ENCODE measurements at regions not wholly inside any gene's neighbourhood (a gene's known extent, or its start where the extent isn't known, plus 50 kb on each side); places are given as distances from the start of the nearest gene placed in this dataset.

DNA sequence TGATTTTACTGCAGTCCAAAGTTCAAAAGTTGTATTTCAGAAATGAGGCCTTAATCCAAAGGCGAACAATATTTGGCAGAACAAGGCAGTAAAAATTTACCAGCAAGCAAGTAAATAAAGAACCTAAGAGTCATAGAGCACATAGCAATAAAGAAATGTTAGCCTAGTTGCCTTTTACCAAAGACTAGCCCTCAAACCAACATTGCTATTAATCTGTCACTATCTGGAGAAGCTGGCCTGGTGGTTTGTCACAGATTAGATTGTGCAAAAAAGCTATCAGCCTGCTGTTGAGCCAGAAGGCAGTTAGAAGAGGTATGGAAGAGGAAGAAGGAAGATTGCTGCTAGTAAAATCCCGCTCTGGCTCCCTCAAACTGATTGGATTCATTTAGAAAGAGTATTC, 304.7 kb upstream of the KLF4 start:
- Mint-ChIP-seq H3K4me1 (no peaks in the 10 kb centered on the region), H3K27ac (ENCODE audit: unreplicated experiment) (no peak overlapping the region), H3K36me3 (ENCODE audit: low read depth) (no peaks in the 10 kb centered on the region), H3K27me3 (ENCODE audit: low read depth) (no peaks in the 10 kb centered on the region), H3K4me3 (no peak overlapping the region), H3K9me3 (peaks cover 2% of the 10 kb centered on the region)
- TF ChIP-seq, protein P1, sequence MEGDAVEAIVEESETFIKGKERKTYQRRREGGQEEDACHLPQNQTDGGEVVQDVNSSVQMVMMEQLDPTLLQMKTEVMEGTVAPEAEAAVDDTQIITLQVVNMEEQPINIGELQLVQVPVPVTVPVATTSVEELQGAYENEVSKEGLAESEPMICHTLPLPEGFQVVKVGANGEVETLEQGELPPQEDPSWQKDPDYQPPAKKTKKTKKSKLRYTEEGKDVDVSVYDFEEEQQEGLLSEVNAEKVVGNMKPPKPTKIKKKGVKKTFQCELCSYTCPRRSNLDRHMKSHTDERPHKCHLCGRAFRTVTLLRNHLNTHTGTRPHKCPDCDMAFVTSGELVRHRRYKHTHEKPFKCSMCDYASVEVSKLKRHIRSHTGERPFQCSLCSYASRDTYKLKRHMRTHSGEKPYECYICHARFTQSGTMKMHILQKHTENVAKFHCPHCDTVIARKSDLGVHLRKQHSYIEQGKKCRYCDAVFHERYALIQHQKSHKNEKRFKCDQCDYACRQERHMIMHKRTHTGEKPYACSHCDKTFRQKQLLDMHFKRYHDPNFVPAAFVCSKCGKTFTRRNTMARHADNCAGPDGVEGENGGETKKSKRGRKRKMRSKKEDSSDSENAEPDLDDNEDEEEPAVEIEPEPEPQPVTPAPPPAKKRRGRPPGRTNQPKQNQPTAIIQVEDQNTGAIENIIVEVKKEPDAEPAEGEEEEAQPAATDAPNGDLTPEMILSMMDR (conservative IDR thresholded peaks at IDR 0.05): no peak
- DNase-seq (ENCODE audit: low read depth, low spot score): no peak

DNA sequence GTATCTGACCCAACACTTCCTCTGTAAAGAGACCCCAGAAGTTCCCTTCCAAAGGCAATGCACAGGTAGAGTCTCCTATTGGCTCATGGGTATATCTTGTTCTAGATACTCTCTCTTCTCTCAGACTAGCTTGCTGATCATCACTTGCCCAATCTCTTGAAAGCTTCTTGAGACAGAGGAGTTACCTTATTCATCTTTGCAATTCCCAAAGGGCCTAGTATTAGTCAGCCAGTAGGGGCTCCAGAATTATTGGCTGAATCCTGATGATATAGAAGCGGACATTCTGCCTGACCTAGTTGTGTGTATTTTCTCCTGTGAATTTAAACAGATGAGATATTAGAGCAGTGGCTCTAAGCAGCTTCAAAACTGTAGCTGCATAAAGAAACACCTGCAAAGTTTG, 304.0 kb upstream of the KLF4 start:
- no peaks in the 10 kb centered on the region for H3K27me3 Mint-ChIP-seq (ENCODE audit: low read depth)
- no peak overlapping the region for H3K4me3 Mint-ChIP-seq
- H3K27ac Mint-ChIP-seq (ENCODE audit: unreplicated experiment): peak overlapping the region; percentile 38
- no peaks in the 10 kb centered on the region for H3K4me1 Mint-ChIP-seq
- no peaks in the 10 kb centered on the region for H3K36me3 Mint-ChIP-seq (ENCODE audit: low read depth)
- TF ChIP-seq, protein P1 (conservative IDR thresholded peaks at IDR 0.05): no peak
- H3K9me3 Mint-ChIP-seq: peaks cover 2% of the 10 kb centered on the region
- DNase-seq (ENCODE audit: low read depth, low spot score): no peak

DNA sequence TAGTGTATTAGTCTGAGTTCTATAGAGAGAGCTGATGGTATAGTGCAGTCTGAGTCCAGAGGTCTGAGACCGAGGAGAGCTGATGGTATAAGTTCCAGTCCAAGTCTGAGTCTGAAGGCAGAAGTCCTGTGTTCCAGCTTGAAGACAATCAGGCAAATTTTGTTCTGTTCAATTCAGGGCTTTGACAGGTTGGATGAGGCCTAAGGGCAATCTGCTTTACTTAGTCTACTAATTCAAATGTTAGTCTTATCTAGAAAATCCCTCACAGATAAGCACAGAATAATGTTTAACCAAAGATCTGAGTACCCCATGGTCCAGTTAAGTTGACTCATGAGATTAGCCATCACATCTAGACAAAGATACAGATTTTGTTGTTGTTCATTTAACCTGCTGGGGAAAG, 303.0 kb upstream of the KLF4 start:
- TF ChIP-seq, protein P1 (conservative IDR thresholded peaks at IDR 0.05): no peak
- no peak overlapping the region for H3K4me3 Mint-ChIP-seq
- no peak overlapping the region for H3K27ac Mint-ChIP-seq (ENCODE audit: unreplicated experiment)
- H3K9me3 Mint-ChIP-seq: peaks cover 2% of the 10 kb centered on the region
- H3K27me3 Mint-ChIP-seq (ENCODE audit: low read depth): no peaks in the 10 kb centered on the region
- DNase-seq (ENCODE audit: low read depth, low spot score): no peak
- no peaks in the 10 kb centered on the region for H3K36me3 Mint-ChIP-seq (ENCODE audit: low read depth)
- H3K4me1 Mint-ChIP-seq: no peaks in the 10 kb centered on the region

DNA sequence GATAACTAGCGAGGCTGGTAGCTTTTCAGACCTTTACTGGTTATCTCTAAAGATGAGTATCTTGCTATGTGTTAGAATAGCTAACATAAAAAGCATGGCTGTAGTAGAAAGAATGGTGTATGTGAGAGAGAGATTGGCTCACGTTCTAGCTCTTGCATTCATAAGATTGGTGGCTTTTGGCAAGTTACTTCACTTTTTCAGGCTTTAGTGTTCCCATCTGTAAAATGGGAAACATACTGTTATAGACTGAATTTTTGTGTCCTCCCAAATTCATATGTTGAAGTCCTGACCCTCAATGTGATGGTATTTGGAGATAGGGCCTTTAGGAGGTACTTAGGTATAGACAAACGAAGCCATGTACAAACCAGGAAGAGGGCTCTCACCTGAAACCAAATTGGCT, 302.4 kb upstream of the KLF4 start:
- Mint-ChIP-seq H3K9me3 (peaks cover 2% of the 10 kb centered on the region), H3K4me1 (no peaks in the 10 kb centered on the region), H3K4me3 (no peak overlapping the region), H3K27me3 (ENCODE audit: low read depth) (no peaks in the 10 kb centered on the region), H3K36me3 (ENCODE audit: low read depth) (no peaks in the 10 kb centered on the region), H3K27ac (ENCODE audit: unreplicated experiment) (no peak overlapping the region)
- no peak for DNase-seq (ENCODE audit: low read depth, low spot score)
- TF ChIP-seq, protein P1 (conservative IDR thresholded peaks at IDR 0.05): no peak

DNA sequence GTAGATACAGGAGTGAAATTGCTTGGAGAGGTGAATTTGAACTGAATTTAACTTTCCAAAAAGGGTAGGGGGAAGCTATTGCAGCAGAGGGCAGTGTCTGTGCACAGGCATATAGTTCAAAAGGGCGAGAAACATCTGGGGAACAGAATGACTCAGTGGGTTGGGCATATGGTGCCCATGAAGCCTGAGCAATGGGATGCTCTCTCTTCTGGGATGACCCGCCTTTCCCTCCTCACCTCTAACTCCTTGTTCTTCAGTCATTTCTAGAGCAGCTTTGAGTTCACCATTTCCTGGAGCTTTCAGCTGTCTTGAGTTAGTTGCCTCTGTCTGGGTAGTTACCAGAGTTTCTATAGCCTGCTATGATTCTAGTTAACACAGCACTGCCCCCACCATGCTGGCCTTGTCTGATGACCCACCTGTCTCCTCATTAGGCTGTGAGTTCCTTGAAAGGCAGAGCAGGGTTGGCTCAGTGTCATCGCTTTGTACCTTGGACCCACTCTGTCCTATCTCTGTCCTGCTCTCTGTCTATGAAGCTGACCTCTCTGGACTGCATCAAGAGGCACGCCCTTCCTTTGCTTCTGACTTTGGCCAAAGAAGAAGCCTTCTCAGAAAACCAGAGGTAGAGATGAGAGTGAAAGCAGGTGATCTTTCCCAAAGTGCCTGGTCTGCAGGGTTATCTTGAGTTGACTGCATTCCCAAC, 299.6 kb upstream of the KLF4 start:
- TF ChIP-seq, protein P1 (conservative IDR thresholded peaks at IDR 0.05): no peak
- no peaks in the 10 kb centered on the region for H3K9me3 Mint-ChIP-seq
- H3K27me3 Mint-ChIP-seq (ENCODE audit: low read depth): no peaks in the 10 kb centered on the region
- no peak overlapping the region for H3K4me3 Mint-ChIP-seq
- H3K36me3 Mint-ChIP-seq (ENCODE audit: low read depth): no peaks in the 10 kb centered on the region
- H3K4me1 Mint-ChIP-seq: no peaks in the 10 kb centered on the region
- no peak overlapping the region for H3K27ac Mint-ChIP-seq (ENCODE audit: unreplicated experiment)
- DNase-seq (ENCODE audit: low read depth, low spot score): no peak

All from neural crest cell (in vitro differentiated cells).